ENCODE measurements at regions not wholly inside any gene's neighbourhood (a gene's known extent, or its start where the extent isn't known, plus 50 kb on each side); places are given as distances from the start of the nearest gene placed in this dataset.

GRCh38 chrX:118878977-118879376, 55.4 kb downstream of the ZCCHC12 start:
- DNase-seq, result no peak

GRCh38 chrX:118879586-118879985, 56.0 kb downstream of the ZCCHC12 start:
- no peak for DNase-seq

- DNase-seq, result no peak
Observed at GRCh38 chrX:118883994-118884393, 60.4 kb downstream of the ZCCHC12 start.

- DNase-seq, result peak; percentile 1
Observed at GRCh38 chrX:118884552-118885138, 61.0 kb downstream of the ZCCHC12 start.

- no peak for DNase-seq
Observed at GRCh38 chrX:118893923-118894322, 70.3 kb downstream of the ZCCHC12 start.

GRCh38 chrX:118901991-118902390, 72.4 kb upstream of the LONRF3 start:
- DNase-seq, result no peak

GRCh38 chrX:118904218-118904617, 70.2 kb upstream of the LONRF3 start:
- no peak for DNase-seq

- no peak for DNase-seq
Observed at GRCh38 chrX:118904664-118905063, 69.8 kb upstream of the LONRF3 start.
